A549 (cell line): ENCODE measurements at regions not wholly inside any gene's neighbourhood (a gene's known extent, or its start where the extent isn't known, plus 50 kb on each side); places are given as distances from the start of the nearest gene placed in this dataset.

Experiments used
- CTCF ChIP-seq: fragments of >200 bp; sonication (Bioruptor Twin); formaldehyde crosslinking; IDR thresholded peaks from 3 replicates; pipeline ENCODE4 v1.5.1; 2016
- NFE2L2 ChIP-seq: fragments of 150-350 bp; conservative IDR thresholded peaks from 2 replicates; pipeline ENCODE4 v1.6.1; 2014; ENCODE audit warnings: low read length

- TF ChIP-seq CTCF = no peak
- no peak for TF ChIP-seq NFE2L2
Measured at GRCh38 chr1:105017587-105017986, 1267.9 kb downstream of the AMY1C start.
